ENCODE measurements at regions not wholly inside any gene's neighbourhood (a gene's known extent, or its start where the extent isn't known, plus 50 kb on each side); places are given as distances from the start of the nearest gene placed in this dataset.

DNA sequence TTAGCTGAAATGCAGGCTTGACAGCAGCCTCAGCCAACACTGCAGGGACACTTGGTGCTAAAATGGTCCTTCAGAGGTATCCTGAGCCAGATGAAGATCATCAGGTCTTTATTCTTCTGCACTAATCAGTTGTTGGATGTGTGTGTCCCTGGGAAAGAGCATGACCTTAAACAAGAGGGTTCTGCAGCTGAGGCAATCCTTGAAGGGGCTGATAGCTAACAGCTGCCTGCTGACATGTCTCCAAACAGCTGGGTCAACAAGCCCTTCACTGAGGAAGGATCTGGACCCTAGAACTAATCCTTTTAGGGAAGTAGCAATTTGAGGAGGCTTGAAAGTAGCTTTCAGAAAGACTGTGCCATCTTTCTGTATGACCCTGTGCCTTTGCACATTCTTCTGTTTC lies 376.3 kb upstream of the ACTBL2 start:
- H3K4me3 Mint-ChIP-seq = no peak overlapping the region
- Histone ChIP-seq H3K27me3 (replicated peaks in 1 of 4; ENCODE audit: control extremely low read depth in 1 of 4, control insufficient read depth in 3 of 4, insufficient read depth in 4 of 4, low read length in 3 of 4) (no peaks in the 10 kb centered on the region), H3K4me1 (ENCODE audit: control insufficient read depth in 2 of 2, insufficient read depth in 2 of 2, low read length in 2 of 2) (no peaks in the 10 kb centered on the region), H3K9me3 (ENCODE audit: control extremely low read depth in 1 of 3, control insufficient read depth in 2 of 3, insufficient read depth in 1 of 3, low read length in 2 of 3) (no peaks in the 10 kb centered on the region), H3K9ac (ENCODE audit: low read length) (no peak overlapping the region), H3K27ac (ENCODE audit: low read length in 2 of 2) (no peak overlapping the region), H3K4me3 (ENCODE audit: control extremely low read depth in 1 of 5, extremely low read depth in 1 of 5, insufficient read depth in 1 of 5, low read depth in 2 of 5, low read length in 4 of 5) (no peak overlapping the region), H4K20me1 (ENCODE audit: control insufficient read depth, insufficient read depth, low read length, poor library complexity, severe bottlenecking) (no peaks in the 10 kb centered on the region), H3K36me3 (replicated peaks in 1 of 2; ENCODE audit: control extremely low read depth in 1 of 2, control insufficient read depth in 1 of 2, extremely low read depth in 1 of 2, insufficient read depth in 2 of 2, low read length in 1 of 2) (no peaks in the 10 kb centered on the region), H3K4me2 (replicated peaks; ENCODE audit: low read depth, low read length, poor library complexity, severe bottlenecking) (no peak overlapping the region), H3K79me2 (ENCODE audit: control insufficient read depth, insufficient read depth, low read length) (no peaks in the 10 kb centered on the region), H2AFZ (ENCODE audit: insufficient read depth, low read depth, low read length, poor library complexity, severe bottlenecking) (no peak overlapping the region)
- no peak for ATAC-seq (ENCODE audit: low read depth)
- no peak for DNase-seq
- no peaks in the 10 kb centered on the region for H3K9me3 Mint-ChIP-seq (ENCODE audit: insufficient read depth)
- CTCF ChIA-PET = no interaction called here
- TF ChIP-seq, protein P1, sequence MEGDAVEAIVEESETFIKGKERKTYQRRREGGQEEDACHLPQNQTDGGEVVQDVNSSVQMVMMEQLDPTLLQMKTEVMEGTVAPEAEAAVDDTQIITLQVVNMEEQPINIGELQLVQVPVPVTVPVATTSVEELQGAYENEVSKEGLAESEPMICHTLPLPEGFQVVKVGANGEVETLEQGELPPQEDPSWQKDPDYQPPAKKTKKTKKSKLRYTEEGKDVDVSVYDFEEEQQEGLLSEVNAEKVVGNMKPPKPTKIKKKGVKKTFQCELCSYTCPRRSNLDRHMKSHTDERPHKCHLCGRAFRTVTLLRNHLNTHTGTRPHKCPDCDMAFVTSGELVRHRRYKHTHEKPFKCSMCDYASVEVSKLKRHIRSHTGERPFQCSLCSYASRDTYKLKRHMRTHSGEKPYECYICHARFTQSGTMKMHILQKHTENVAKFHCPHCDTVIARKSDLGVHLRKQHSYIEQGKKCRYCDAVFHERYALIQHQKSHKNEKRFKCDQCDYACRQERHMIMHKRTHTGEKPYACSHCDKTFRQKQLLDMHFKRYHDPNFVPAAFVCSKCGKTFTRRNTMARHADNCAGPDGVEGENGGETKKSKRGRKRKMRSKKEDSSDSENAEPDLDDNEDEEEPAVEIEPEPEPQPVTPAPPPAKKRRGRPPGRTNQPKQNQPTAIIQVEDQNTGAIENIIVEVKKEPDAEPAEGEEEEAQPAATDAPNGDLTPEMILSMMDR (IDR thresholded peaks at IDR 0.05) = no peak
- TF ChIP-seq EZH2 (IDR thresholded peaks at IDR 0.05; ENCODE audit: borderline replicate concordance, insufficient read depth, low read depth, low read length, poor library complexity, severe bottlenecking) = no peak
- no peak overlapping the region for H3K27ac Mint-ChIP-seq
- intact Hi-C loops (cut with micrococcal nuclease) = no loop called here
- POLR2A ChIA-PET = no interaction called here
- no peaks in the 10 kb centered on the region for H3K4me1 Mint-ChIP-seq
- no peaks in the 10 kb centered on the region for H3K27me3 Mint-ChIP-seq

DNA sequence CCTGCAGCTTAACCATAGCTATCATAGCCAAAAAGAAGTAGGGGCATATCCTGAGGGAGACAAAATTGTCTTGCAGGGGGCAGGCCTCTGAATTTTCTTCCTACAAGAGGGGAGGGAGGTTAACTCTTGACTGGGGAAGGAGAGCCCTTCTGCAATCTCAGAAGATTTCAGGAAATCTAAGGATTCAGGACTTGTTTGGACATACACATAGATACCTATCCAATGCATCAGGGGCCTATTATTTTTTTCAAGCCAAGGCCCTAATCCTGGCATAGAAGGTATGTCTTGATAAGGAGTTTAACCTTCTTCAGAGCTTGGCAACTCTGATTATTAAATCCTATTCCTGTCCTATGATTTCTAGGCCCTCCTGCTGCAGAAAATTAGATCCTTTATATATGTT lies 375.1 kb upstream of the ACTBL2 start:
- Histone ChIP-seq H3K9ac (ENCODE audit: low read length) (no peak overlapping the region), H3K27ac (ENCODE audit: low read length in 2 of 2) (no peak overlapping the region), H3K36me3 (replicated peaks in 1 of 2; ENCODE audit: control extremely low read depth in 1 of 2, control insufficient read depth in 1 of 2, extremely low read depth in 1 of 2, insufficient read depth in 2 of 2, low read length in 1 of 2) (no peaks in the 10 kb centered on the region), H3K4me1 (ENCODE audit: control insufficient read depth in 2 of 2, insufficient read depth in 2 of 2, low read length in 2 of 2) (no peaks in the 10 kb centered on the region), H2AFZ (ENCODE audit: insufficient read depth, low read depth, low read length, poor library complexity, severe bottlenecking) (no peak overlapping the region), H3K4me2 (replicated peaks; ENCODE audit: low read depth, low read length, poor library complexity, severe bottlenecking) (no peak overlapping the region), H3K9me3 (ENCODE audit: control extremely low read depth in 1 of 3, control insufficient read depth in 2 of 3, insufficient read depth in 1 of 3, low read length in 2 of 3) (no peaks in the 10 kb centered on the region), H3K79me2 (ENCODE audit: control insufficient read depth, insufficient read depth, low read length) (no peaks in the 10 kb centered on the region), H3K27me3 (replicated peaks in 1 of 4; ENCODE audit: control extremely low read depth in 1 of 4, control insufficient read depth in 3 of 4, insufficient read depth in 4 of 4, low read length in 3 of 4) (no peaks in the 10 kb centered on the region), H4K20me1 (ENCODE audit: control insufficient read depth, insufficient read depth, low read length, poor library complexity, severe bottlenecking) (no peaks in the 10 kb centered on the region), H3K4me3 (ENCODE audit: control extremely low read depth in 1 of 5, extremely low read depth in 1 of 5, insufficient read depth in 1 of 5, low read depth in 2 of 5, low read length in 4 of 5) (no peak overlapping the region)
- Mint-ChIP-seq H3K4me1 (no peaks in the 10 kb centered on the region), H3K27ac (no peak overlapping the region), H3K9me3 (ENCODE audit: insufficient read depth) (no peaks in the 10 kb centered on the region), H3K4me3 (no peak overlapping the region), H3K27me3 (no peaks in the 10 kb centered on the region)
- ChIA-PET CTCF (no interaction called here), POLR2A (no interaction called here)
- ATAC-seq (ENCODE audit: low read depth) (no peak), DNase-seq (no peak)
- TF ChIP-seq, protein P1 (IDR thresholded peaks at IDR 0.05) = no peak
- no peak for TF ChIP-seq EZH2 (IDR thresholded peaks at IDR 0.05; ENCODE audit: borderline replicate concordance, insufficient read depth, low read depth, low read length, poor library complexity, severe bottlenecking)
- intact Hi-C loops (cut with micrococcal nuclease) = no loop called here
